Breast epithelium (tissue), 4 donors: ENCODE measurements at regions not wholly inside any gene's neighbourhood (a gene's known extent, or its start where the extent isn't known, plus 50 kb on each side); places are given as distances from the start of the nearest gene placed in this dataset.

Source experiments
- DNase-seq, 2 donors: peaks; one replicate each; pipeline ENCODE4 v3.0.0-alpha.2; 2019; ENCODE audit warnings: low spot score in 2 of 2
- H3K27ac ChIP-seq, 2 donors: fragments of 200-600 bp; sonication (generic) in 1 of 2; one replicate each; pipeline ENCODE4 v1.5.1; 2016 to 2019; ENCODE audit warnings: mild to moderate bottlenecking in 1 of 2
- H3K27me3 ChIP-seq, 2 donors: fragments of 200-600 bp; sonication (generic) in 1 of 2; one replicate each; pipeline versions ENCODE4 v1.5.1 to v1.6.0; 2017 to 2019; ENCODE audit warnings: control low read depth in 1 of 2, mild to moderate bottlenecking in 1 of 2
- H3K36me3 ChIP-seq: fragments of 200-600 bp; one replicate; pipeline ENCODE4 v1.5.1; 2019
- H3K4me1 ChIP-seq, 2 donors: fragments of 200-600 bp; sonication (generic); one replicate each; pipeline ENCODE4 v1.5.1; 2016 to 2019; ENCODE audit warnings: control low read depth in 1 of 2
- H3K4me3 ChIP-seq, 3 donors: fragments of 200-600 bp; sonication (generic); 1 replicate in 2 of 3; 2 replicates in 1 of 3; pipeline ENCODE4 v1.5.1; 2016 to 2019; ENCODE audit warnings: mild to moderate bottlenecking in 3 of 3, moderate library complexity in 2 of 3
- H3K9me3 ChIP-seq, 2 donors: fragments of 200-600 bp; sonication (generic) in 1 of 2; one replicate each; pipeline ENCODE4 v1.5.1; 2016 to 2019; ENCODE audit warnings: control low read depth in 1 of 2
- POLR2A ChIP-seq: fragments of 450-650 bp; IDR thresholded peaks from one replicate; pipeline ENCODE4 v1.6.1; 2016; ENCODE audit warnings: antibody characterized with exemption, mild to moderate bottlenecking, moderate library complexity
- POLR2AphosphoS5 ChIP-seq, 3 donors: sonication (generic); formaldehyde crosslinking; IDR thresholded peaks; one replicate each; pipeline ENCODE4 v1.6.1; 2017; ENCODE audit warnings: antibody characterized with exemption in 3 of 3
- intact Hi-C: fragments of 100-400 bp; cut with DNase I; formaldehyde crosslinking; loops from one replicate; pipeline ENCODE4 v1.15.1; 2023; ENCODE audit warnings: low total_unique reads
- TF ChIP-seq, protein P1 (sequence below), 3 donors: fragments of 450-650 bp; IDR thresholded peaks; one replicate each; pipeline ENCODE4 v1.5.1; 2016 to 2017; ENCODE audit warnings: antibody characterized with exemption in 3 of 3, mild to moderate bottlenecking in 3 of 3, moderate library complexity in 3 of 3

DNA sequence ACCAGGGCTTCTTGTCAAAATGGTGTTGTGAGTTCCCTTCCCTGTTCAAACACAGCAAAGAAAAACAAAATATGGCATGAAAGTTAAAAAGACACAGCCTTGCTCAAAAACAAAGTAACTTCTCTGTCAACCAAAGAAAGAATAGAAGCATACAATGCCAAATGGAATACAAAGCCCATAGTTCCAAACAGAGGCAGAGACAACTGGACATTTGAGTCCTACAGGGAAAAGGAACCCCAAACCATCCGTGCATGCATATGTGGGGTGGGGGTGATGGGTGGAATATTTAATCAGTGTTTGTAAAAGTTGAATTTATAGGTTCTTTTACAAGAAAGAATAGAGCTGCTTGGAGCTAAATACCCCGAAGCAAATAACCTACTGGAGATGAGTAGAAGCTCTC, 218.7 kb downstream of the FAM76B start:
- Histone ChIP-seq H3K36me3 (no peaks in the 10 kb centered on the region), H3K9me3 (no peaks in the 10 kb centered on the region), H3K27me3 (no peaks in the 10 kb centered on the region), H3K4me3 (no peak overlapping the region), H3K27ac (no peak overlapping the region), H3K4me1 (peaks cover 0 to 4% of the 10 kb centered on the region in 2 donors)
- TF ChIP-seq POLR2A: no peak
- TF ChIP-seq, protein P1, sequence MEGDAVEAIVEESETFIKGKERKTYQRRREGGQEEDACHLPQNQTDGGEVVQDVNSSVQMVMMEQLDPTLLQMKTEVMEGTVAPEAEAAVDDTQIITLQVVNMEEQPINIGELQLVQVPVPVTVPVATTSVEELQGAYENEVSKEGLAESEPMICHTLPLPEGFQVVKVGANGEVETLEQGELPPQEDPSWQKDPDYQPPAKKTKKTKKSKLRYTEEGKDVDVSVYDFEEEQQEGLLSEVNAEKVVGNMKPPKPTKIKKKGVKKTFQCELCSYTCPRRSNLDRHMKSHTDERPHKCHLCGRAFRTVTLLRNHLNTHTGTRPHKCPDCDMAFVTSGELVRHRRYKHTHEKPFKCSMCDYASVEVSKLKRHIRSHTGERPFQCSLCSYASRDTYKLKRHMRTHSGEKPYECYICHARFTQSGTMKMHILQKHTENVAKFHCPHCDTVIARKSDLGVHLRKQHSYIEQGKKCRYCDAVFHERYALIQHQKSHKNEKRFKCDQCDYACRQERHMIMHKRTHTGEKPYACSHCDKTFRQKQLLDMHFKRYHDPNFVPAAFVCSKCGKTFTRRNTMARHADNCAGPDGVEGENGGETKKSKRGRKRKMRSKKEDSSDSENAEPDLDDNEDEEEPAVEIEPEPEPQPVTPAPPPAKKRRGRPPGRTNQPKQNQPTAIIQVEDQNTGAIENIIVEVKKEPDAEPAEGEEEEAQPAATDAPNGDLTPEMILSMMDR (IDR thresholded peaks at IDR 0.05): no peak
- TF ChIP-seq POLR2AphosphoS5 (IDR thresholded peaks at IDR 0.05): no peak
- intact Hi-C loops: no loop called here
- DNase-seq: no peak

- Histone ChIP-seq H3K27me3 (no peaks in the 10 kb centered on the region), H3K4me1 (peaks cover 0 to 10% of the 10 kb centered on the region in 2 donors), H3K36me3 (no peaks in the 10 kb centered on the region), H3K27ac (no peak overlapping the region), H3K4me3 (no peak overlapping the region), H3K9me3 (no peaks in the 10 kb centered on the region)
- TF ChIP-seq, protein P1 (IDR thresholded peaks at IDR 0.05): no peak
- TF ChIP-seq POLR2AphosphoS5 (IDR thresholded peaks at IDR 0.05) (no peak), POLR2A (no peak)
- DNase-seq: no peak
- intact Hi-C loops: no loop called here
These were observed 220.4 kb downstream of the FAM76B start for GRCh38 chr11:95569207-95569606.

DNA sequence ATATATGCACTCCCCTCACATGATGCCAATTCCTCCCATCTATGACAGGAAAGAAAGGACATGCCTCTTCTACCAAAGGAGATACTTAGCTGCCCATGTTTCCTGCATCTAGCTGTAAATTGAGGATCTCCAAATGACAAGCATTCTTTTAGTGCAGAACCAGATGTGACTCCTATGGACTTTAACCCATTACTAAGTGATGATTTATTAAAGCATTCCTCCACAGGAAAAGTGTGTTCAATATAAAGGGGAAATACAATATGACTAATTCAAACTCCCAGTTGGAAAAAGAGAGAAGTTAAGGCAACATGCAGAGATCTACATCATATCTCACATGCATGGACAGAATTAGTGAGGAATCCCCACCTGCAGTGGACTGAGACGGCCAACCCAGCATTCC, 221.3 kb downstream of the FAM76B start:
- Histone ChIP-seq H3K27me3 (no peaks in the 10 kb centered on the region), H3K9me3 (no peaks in the 10 kb centered on the region), H3K36me3 (no peaks in the 10 kb centered on the region), H3K27ac (no peak overlapping the region), H3K4me3 (no peak overlapping the region), H3K4me1 (peaks cover 0 to 10% of the 10 kb centered on the region in 2 donors)
- DNase-seq: no peak
- TF ChIP-seq POLR2AphosphoS5 (IDR thresholded peaks at IDR 0.05) (no peak), POLR2A (no peak)
- TF ChIP-seq, protein P1 (IDR thresholded peaks at IDR 0.05): no peak
- intact Hi-C loops: no loop called here

- DNase-seq: no peak
- H3K27me3 ChIP-seq: no peaks in the 10 kb centered on the region
- no peak overlapping the region for H3K4me3 ChIP-seq
- peaks cover 0 to 10% of the 10 kb centered on the region in 2 donors for H3K4me1 ChIP-seq
- no peak for TF ChIP-seq POLR2AphosphoS5 (IDR thresholded peaks at IDR 0.05)
- no peak for TF ChIP-seq POLR2A
- TF ChIP-seq, protein P1 (IDR thresholded peaks at IDR 0.05): no peak
- no peak overlapping the region for H3K27ac ChIP-seq
- no peaks in the 10 kb centered on the region for H3K9me3 ChIP-seq
- intact Hi-C loops: no loop called here
- H3K36me3 ChIP-seq: no peaks in the 10 kb centered on the region
These were observed 221.9 kb downstream of the FAM76B start for GRCh38 chr11:95567685-95568084.

DNA sequence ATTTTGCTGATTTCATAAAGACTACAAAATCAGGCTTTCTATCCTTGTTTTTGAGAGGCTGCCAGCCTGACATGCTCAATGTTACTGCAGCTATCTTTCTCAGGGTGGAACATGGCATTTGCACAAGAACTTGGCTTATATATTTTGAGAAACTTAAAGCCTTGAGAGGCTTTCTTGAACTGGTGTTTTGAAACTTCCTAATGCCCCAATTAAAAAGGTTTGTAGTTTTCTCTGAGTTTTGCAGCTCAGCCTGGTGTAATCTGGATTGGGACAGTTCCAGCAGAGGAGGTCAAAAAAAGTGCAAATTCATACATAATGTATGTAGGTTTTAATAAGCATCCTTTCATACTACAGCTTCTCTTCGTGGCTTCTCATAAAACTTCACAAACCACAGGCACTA, 223.4 kb downstream of the FAM76B start:
- Histone ChIP-seq H3K36me3 (no peaks in the 10 kb centered on the region), H3K4me3 (no peak overlapping the region), H3K27me3 (no peaks in the 10 kb centered on the region), H3K4me1 (peaks cover 0 to 10% of the 10 kb centered on the region in 2 donors), H3K27ac (no peak overlapping the region), H3K9me3 (no peaks in the 10 kb centered on the region)
- no peak for TF ChIP-seq POLR2A
- no peak for TF ChIP-seq POLR2AphosphoS5 (IDR thresholded peaks at IDR 0.05)
- TF ChIP-seq, protein P1 (IDR thresholded peaks at IDR 0.05): no peak
- intact Hi-C loops: no loop called here
- no peak for DNase-seq
